ENCODE measurements at regions not wholly inside any gene's neighbourhood (a gene's known extent, or its start where the extent isn't known, plus 50 kb on each side); places are given as distances from the start of the nearest gene placed in this dataset.
"Not testable (repeated sequence)": the region's sequence is repeated elsewhere in the genome, so short reads cannot be mapped to it uniquely, and the experiment has no call there.

GRCh38 chr13:18608851-18609250 lies 572.8 kb downstream of the TUBA3C start:
- TF ChIP-seq CTCF (conservative IDR thresholded peaks at IDR 0.05; ENCODE audit: low read depth, low read length); POLR2A (IDR thresholded peaks at IDR 0.05; ENCODE audit: low read depth, low read length); ELK1 (IDR thresholded peaks at IDR 0.05; ENCODE audit: borderline replicate concordance, low read depth, low read length); MAZ (IDR thresholded peaks at IDR 0.05; ENCODE audit: borderline replicate concordance, low read depth, low read length); RAD21 (IDR thresholded peaks at IDR 0.05; ENCODE audit: low read length); MAFK (IDR thresholded peaks at IDR 0.05; ENCODE audit: low read depth, low read length); MXI1 (IDR thresholded peaks at IDR 0.05; ENCODE audit: borderline replicate concordance, low read depth, low read length); RFX5 (IDR thresholded peaks at IDR 0.05; ENCODE audit: low read depth, low read length); USF2 (IDR thresholded peaks at IDR 0.05; ENCODE audit: low read depth, low read length); CEBPB (IDR thresholded peaks at IDR 0.05; ENCODE audit: low read depth, low read length); BHLHE40 (IDR thresholded peaks at IDR 0.05; ENCODE audit: low read depth, low read length); FOS (IDR thresholded peaks at IDR 0.05; ENCODE audit: low read depth, low read length); CHD1 (IDR thresholded peaks at IDR 0.05; ENCODE audit: low read depth, low read length): not testable (repeated sequence)
